ENCODE measurements at regions not wholly inside any gene's neighbourhood (a gene's known extent, or its start where the extent isn't known, plus 50 kb on each side); places are given as distances from the start of the nearest gene placed in this dataset.
A peak's percentile ranks its signal among the peaks of the same experiment; 100 is the strongest.
"Not testable (repeated sequence)": the region's sequence is repeated elsewhere in the genome, so short reads cannot be mapped to it uniquely, and the experiment has no call there.

DNA sequence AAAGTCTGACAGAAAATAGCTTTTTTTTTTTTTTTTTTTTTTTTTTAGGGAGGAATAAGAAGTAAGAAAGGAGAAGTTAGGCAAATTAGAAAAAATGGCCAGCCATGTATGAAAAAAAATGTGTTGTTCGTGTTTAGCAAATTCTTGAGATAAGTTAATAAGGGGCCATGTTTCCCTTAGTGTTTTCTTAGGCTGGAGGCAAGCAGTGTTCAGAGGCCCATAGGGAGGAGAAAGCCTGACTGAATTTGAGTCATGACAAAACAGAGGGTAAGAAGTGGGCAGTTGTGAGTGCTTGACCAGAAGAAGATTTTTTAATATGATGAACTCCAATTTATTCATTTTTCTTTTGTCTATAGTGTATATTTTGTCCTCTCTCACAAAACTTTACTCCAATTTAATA, 766.4 kb downstream of the FAM181B start:
- DNase-seq = no peak

DNA sequence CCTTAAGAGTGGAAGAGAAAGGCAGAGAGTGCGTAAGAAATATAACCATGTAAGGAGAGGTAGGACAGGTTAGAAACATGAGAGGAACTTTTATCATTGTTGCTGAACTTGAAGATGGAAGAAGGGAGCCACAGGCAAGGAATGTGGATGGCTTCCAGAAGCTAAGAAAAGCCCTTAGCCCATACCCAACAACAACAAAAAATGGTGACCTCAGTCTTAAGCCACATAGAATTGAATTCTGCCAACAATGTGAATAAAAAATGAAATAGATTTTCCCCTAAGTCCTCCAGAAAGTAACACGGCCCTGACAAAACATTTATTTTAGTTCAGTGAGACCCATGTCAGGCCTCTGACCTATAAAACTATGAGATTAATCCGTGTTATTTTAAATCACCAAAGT, 767.3 kb downstream of the FAM181B start:
- DNase-seq = no peak

DNA sequence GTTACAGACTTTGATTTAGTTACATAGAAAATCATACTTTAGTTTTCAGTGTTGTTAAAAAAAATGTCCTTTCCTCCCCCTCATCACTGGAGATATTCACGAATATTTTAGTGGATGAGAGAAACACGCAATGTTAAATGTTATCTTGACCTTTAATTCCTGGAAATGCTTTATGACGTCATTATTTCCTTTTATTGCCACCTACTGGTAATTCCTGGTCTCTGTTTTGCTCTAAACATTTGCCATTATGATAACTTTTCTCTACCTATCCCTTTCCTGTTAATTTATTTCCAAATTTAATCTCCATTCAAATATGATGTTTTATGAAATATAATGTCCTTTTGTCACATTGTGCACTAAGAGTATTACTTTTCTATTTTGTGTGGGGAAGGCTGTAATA, 770.6 kb downstream of the FAM181B start:
- DNase-seq = peak; percentile 3

DNA sequence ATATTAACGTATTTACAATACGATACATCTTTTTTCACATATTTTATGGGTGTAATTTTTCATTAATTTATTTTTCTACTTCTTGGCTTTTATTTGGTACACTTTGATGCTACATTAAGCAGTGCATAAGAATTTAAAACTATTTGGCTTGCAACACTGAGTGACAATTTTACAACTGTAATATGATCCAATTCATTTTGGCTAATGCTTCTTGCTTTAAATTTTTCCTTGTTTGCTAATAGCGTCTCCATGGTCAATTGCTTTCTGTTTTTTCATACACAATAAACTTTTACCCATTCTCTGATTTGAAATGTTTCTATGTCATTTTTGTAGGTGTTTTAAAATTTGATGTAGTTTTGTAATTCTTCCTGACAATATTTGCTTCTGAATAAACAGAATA, 773.2 kb downstream of the FAM181B start:
- no peak for DNase-seq

DNA sequence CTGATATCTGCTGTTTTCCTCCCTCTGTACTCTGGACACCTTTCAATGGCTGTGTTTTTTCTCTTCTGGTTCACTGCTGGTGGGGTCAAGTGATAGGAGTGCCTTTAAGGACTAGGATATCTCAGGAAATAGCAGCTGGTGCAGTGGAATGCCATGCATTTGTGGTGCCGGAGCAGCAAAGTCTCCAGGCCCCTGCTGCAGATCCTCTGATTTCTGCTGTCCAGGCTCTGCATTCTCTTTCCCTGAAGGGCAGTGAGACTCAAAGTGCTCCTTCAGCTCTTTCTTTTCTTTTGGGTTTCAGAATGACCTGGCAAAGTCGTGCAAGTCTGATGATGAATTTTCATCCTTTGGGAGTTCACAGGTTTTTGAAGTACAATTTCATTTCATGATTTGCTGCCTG, 774.3 kb downstream of the FAM181B start:
- no peak for DNase-seq

DNA sequence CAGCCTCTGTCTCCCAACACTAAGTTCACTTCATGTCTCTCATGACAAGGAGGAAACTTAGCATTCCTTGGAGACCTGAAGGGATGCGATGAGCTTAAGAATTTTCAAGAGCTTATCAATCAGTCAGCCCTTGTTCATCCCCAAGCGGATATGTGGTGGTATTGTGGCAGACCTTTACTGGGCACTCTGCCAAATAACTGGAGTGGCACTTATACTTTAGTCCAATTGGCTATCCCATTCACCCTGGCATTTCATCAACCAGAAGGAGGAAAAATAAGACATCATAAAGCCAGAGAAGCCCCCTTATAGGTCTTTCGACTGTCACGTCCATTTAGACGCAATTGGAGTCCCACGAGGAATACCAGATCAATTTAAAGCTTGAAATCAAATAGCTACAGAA, 779.4 kb downstream of the FAM181B start:
- DNase-seq = not testable (repeated sequence)

DNA sequence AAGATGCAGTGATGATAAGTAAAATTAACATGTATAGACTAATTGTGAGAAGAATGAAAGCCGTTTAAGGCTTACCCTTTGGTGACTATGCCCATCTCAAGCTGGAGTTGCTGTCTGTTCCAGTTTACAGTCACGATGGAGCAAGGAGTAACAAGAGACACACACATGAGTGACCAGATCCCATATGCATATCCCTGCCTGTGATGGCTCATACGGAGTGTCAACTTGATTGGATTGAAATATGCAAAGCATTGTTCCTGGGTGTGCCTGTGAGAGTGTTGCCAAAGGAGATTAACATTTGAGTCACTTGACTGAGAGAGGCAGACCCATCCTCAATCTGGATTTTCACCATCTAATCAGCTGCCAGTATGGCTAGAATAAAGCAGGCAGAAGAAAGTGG, 786.8 kb downstream of the FAM181B start:
- no peak for DNase-seq

DNA sequence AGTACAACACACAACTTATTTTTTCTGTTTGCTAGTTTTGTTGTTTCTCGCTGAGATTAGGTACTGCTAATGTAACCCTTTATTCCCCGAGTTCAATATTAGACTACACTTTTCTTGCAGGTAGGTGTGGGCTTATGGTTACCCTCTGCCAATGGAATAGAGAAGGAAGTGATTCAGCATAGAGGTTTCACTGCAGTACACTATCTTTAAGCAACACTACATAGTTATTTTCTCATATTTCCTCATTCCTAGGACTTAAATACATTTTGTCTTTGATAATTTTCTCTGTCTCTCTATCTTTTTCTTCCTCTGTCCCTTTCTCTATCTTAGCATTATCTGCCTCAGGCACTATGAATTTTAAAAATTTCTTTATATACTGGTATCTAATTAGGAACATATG, 791.0 kb downstream of the FAM181B start:
- DNase-seq = no peak

DNA sequence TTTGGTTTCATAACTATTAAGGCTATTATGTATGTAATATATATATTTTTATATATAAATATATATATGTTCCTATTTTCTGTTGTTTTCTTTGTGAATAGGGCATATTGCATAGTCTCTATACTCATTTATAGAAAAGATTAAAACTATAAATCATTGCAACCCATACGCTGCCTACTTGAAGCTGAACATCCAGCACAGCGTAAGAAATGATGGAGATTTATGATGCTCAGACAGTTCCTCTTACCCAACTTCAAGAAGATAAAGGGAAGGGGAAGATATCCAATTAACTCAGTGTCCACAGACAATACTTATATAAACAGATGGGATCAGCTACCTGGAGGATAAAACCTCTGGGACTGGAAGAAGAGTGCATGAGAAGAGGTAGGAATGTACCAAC, 791.7 kb downstream of the FAM181B start:
- DNase-seq = no peak

DNA sequence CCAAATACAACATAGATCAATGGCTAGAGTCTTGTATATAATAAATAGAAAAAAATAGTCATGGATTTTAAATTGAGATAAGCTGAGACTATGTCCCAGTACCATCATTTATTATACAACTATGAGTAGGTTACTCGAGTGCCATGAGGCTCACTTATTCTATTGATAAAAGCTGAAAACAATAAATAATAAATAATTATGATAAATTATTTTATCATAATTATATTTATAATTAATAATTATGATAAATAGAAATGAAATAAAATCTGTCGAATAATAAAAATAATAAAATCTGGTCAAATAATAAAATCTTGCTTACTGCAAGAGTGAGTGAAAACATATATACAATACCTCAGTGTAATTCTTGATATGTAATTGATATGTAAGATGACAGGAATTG, 801.4 kb downstream of the FAM181B start:
- DNase-seq = no peak

DNA sequence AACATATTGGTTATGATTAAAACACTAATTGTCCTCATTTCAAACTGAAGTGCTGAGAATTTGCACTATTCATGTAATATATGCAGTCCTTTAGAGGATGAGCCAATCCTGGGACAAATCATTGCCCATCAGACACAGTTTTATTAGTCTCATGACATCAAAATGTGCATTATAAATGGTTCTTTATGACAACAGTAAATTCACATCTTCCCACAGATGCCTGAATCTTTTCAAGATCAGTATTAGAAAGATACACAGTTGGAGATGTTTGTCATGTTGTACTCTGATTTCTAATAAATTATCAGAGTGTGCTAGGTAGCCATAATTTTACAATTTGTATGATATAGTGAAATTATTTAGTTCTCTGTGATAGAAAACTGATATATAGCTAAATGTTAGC, 813.5 kb downstream of the FAM181B start:
- no peak for DNase-seq

DNA sequence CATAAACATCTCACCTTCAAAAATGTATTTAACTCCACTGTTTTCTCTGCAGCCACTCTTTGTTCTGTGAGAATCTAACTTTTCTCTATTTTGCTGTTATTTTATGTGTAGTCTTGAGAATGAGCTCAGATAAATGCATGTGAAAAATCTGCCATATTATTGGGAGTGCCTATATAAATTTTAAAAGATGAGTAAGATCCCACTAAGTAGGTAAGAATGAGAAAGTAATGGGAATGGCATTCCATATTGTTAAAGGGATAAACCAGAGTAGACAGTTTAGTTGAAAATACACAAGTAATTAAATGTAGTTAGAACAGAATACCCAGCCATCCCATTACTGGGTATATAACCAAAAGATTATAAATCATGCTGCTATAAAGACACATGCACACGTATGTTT, 817.2 kb downstream of the FAM181B start:
- DNase-seq = no peak

DNA sequence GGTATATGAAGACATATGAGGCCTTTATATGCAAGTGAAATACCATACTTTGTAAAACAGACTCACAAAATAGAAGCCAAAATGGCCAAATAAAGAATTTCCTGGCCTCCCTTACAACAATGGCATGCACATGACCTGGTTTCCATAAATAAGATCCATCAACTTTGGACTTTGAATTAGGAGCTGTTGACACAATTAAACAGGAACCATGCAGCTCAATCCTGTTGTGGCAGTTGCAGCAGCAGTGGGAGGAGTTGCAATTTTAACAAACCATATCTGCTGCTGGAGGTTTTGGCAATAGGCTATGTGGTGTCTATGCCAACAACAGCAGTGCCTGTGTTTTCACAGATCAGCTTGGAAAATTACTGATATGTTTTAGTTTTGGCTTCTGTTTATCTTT, 818.6 kb downstream of the FAM181B start:
- DNase-seq = no peak

DNA sequence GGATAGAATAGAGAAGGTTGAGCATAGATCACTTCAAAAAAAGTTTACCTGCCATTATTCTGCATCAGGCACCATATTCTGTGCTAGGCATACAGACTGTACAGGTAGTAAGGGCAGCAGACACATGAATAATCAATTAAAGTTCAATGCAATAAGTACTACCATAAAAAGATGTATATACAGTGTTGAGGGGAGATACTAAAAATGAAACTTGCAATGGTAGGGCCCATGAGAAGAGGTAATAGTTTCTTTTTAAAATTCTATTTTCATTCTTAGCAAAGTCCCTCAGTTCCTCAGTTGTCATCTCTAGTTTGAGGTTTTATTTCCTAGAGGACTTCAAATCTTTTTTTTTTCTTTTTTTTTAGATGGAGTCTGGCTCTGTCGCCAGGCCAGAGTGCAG, 819.9 kb downstream of the FAM181B start:
- no peak for DNase-seq

DNA sequence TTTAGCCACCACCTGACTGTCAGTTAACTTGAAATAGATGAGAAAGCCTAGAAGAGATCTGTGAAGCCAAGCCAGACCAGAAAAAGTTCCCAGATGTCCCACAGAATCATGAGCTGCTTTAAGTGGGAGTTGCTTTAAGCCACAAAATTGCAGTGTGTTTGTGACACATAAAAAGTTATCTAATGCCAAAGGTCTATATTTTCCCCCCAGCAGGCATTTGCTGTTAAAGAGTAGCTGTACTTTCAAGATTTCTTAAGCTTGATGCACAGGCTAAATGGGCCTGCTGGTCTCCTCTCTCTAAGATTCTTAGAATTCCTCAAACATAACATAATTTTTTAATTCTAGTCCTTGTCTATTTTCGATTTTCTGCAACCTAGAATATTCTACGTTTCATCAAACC, 825.7 kb downstream of the FAM181B start:
- DNase-seq = no peak

DNA sequence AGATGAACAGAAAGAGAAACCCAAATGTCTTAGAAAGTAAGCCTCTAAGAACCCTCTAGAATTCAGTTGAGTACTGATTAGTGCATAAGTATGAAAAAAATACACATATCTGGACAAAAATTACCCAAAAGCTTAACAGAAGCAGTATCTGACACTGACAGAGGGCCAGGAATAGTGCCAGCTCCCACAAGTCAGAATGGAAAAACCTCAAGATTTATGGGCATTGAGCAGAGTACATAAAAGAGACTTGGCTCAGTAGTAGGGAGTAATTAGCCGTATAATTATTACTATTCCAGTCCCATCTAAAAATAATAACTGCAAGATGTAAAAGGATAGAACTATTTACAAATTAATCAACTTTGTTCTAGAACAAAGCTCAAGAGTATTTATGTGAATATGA, 834.5 kb downstream of the FAM181B start:
- DNase-seq = no peak

DNA sequence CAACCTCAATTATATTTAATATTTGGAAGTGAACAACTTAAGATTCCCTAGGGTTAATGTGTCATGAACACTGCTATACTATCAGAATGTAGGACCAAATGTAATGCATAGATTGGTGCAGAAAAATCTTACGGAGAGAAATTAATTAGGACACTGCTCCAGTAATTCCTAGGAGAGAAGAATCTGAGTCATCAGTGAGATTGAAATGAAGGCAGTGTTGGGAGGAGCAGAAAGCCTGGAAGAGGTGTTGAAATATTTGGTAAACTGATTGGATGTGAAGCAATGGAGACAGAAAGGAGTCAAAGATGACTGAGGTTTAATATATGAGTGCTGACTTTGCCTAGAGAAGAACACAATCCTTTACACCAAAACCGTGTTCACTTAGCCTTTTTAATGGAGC, 836.0 kb downstream of the FAM181B start:
- DNase-seq = no peak

DNA sequence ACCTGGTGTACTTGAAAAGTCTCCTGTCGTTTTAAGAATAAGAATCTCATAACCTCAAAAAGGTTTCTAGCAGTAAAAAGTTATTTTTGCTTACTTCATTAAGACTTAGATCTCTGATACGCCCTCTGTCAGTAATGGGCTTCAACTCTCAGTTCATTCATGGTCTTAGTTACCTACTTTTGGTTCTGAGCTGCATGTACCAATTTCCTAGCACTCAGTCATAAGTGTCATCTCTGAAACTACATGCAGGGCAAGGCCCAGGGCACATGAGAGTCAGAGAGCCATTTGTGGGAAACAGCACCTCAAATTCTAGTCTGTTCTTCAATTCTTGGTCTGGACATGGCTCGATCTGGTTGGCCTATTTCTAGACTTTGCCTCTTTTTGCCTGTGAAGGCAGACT, 838.4 kb downstream of the FAM181B start:
- DNase-seq = no peak

DNA sequence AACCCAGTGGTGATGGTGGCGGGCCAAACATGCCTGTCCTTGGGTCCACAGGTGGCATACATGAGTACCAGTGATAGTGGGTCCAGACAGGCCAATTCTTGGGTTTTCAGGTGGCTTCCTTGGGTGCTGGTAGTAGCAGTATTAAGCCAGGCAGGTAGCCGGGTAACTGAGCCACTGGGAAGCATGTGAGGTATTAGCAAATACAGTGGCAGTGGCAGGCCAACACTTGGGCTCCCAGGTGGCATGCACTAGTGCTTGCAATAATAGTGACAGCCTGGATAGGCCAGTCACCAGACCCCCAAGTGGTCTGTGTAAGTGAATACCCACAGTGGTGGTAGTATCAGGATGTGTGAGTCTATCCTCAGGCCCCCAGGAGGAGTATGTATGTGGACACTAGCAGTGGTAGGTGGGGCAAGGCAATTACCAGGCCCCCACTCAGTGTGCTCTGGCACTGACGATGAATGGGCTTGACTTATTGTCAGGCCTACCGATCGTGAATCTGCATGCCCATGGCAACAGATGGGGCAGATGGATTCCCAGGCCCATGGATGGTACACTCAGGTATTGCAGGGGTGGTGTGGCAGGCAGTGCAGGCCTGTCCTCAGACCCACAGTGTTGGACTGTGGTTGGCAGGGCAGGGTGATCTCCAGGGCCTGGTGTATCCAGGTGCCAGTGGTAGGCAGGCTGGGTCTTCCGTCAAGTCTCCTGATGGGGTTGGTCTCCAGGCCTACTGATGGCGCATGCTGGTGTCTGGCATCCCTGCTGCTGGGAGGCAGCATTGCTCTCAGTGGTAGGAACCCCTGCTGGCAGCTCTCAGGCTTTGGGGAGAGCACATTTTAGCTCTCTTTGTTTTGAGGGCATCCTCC, 840.7 kb downstream of the FAM181B start:
- DNase-seq = no peak

DNA sequence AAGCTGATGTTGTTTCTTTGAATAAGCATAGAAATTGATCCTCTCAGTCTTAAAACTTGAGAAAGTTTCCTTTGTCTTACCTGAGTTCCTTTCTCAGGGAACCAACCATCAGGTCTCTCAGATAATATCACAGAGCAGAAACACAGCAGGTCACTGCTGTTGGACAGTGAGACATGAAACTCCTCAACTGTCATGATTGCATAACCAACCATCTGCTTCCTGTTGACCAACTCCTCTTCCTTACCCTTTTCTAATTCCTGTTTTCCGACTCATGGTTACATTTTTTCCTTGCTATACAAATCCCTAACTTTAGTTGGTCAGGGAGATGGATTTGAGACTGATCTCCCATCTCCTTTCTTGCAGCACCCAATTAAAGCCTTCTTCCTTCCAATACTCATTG, 845.3 kb downstream of the FAM181B start:
- no peak for DNase-seq

DNA sequence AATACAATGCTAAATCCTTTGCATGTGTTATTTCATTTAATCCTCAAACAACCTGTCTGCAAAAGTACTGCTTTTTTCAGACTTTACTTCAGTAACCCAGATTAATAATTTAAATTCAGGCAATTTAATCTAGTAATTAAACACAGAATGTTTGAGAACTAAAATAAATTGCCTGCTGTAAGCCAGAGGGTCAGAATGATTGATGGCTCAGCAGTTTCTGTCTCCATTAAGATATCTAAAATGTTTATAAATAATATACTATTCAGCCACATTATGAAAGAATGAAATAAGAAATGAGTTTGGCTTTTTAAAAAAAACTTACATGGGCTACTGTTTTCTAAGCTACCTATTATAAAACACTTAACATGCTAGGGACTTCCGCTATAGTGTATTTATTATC, 846.0 kb downstream of the FAM181B start:
- DNase-seq = no peak

DNA sequence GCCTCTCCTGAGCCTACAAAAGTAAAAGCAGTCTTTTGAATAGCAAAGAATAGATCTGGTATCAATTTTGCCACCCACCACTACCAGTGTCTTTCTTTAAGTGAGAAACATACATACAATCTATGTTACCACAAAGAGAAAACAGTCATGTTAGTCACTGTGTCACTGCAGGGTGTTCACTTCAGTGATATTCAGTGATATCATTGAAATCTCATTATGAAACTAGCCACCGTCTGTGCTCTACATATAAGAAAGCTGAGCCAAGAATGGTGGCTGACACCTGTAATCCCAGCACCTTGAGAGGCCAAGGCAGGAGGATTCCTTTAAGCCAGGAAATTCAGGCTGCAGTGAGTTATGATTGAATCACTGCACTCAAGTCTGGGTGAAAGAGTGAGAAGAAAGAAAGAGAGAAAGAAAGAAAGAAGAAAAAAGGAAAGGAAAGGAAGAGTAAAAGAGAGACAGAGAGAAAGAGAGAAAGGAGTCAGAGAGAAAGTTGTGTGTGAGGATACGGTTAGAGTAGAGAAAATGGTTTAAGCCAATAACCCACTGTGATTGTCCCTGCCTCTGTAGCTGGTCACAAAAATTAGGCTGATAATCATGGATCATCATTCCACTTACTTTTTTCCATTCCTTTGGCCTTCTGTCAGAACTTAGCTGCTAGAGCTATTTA, 847.1 kb downstream of the FAM181B start:
- DNase-seq = no peak

DNA sequence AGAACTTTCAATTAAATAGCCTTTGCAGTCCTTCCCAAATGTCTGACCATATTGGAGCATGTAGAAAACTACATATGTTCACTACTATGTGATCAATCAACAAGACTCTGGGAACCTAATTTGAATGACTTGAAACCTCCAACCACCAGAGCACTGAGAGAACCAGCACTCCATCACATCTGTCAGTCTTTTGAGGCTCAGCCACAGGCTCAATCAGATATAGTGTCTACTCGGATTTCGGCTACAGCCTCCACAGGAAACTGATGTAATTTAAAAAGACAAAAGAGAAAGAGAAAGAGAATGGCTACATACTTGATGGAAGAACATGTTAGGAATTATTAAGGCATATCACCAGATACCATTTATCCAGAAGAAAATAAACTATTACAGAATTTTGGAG, 859.0 kb downstream of the FAM181B start:
- DNase-seq = no peak

DNA sequence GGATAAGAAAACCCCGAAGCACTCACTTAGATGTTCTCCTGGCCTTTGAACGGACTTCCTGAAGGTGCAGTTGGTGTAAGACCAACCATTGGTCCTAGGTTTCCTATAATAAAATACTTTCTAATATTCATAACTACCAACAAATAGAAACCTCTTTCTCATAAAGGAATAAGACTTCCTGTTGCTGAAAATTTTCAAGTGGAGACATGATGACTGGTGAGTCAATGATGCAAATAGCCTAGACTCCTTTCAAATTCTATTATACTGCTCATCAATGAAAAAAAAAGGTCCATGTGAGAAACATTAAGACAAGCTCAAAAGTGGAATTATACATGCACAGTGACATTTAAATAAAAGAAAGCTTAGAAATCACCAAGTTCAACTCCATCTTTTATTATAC, 862.8 kb downstream of the FAM181B start:
- no peak for DNase-seq

DNA sequence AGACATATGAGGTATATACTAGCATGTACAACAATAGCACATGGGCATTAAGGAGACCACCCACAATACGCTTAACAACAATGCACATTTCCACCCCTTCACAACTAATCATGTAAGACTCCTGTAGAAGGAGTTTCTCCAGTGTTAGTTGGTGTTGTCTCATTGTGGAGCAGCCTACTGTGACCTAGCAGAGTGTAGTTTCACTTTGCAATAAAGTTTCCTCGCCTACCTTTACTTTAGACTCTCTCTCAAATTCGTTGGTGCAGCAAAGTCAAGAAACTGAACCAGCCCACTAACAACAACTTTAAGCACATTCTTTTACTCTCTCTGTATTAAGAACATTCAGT, 863.6 kb downstream of the FAM181B start:
- DNase-seq = no peak
